CD14-positive monocyte (primary cell): ENCODE measurements at regions not wholly inside any gene's neighbourhood (a gene's known extent, or its start where the extent isn't known, plus 50 kb on each side); places are given as distances from the start of the nearest gene placed in this dataset.

Source experiments
- DNase-seq, 3 donors: peaks; one replicate each; pipeline ENCODE4 v3.0.0-alpha.2; 2011 to 2022
- H2AFZ ChIP-seq: 2 replicates; pipeline ENCODE4 v1.6.0; 2012; ENCODE audit warnings: mild to moderate bottlenecking, low read depth, low read length, inconsistent platforms; ENCODE audit not compliant: insufficient read depth, poor library complexity, severe bottlenecking
- H3K27ac ChIP-seq, 2 donors: 1 replicate in 1 of 2; 2 replicates in 1 of 2; pipeline ENCODE4 v1.5.1; 2012 to 2013; ENCODE audit warnings: low read length in 2 of 2, control low read depth in 1 of 2, inconsistent platforms in 1 of 2, low read depth in 1 of 2, mild to moderate bottlenecking in 1 of 2
- H3K27me3 ChIP-seq, 2 donors: one replicate each; pipeline versions ENCODE4 v1.6.0 to v1.6.1; 2011 to 2013; ENCODE audit warnings: low read length in 2 of 2; ENCODE audit not compliant: control insufficient read depth in 2 of 2, insufficient read depth in 2 of 2
- H3K36me3 ChIP-seq, 2 donors: replicated peaks in 1 of 2; 1 replicate in 1 of 2; 2 replicates in 1 of 2; pipeline versions ENCODE4 v1.5.1 to v1.6.1; 2012 to 2013; ENCODE audit warnings: low read length in 2 of 2, control low read depth in 1 of 2, inconsistent platforms in 1 of 2, mild to moderate bottlenecking in 1 of 2; ENCODE audit not compliant: insufficient read depth in 2 of 2, control insufficient read depth in 1 of 2
- H3K4me1 ChIP-seq, 2 donors: 1 replicate in 1 of 2; 2 replicates in 1 of 2; pipeline versions ENCODE4 v1.5.1 to v1.6.1; 2012 to 2013; ENCODE audit warnings: low read length in 2 of 2, control low read depth in 1 of 2, inconsistent platforms in 1 of 2, mild to moderate bottlenecking in 1 of 2, moderate library complexity in 1 of 2; ENCODE audit not compliant: insufficient read depth in 2 of 2, control insufficient read depth in 1 of 2
- H3K4me2 ChIP-seq: replicated peaks from 2 replicates; pipeline ENCODE3; 2012; ENCODE audit warnings: low read length, moderate library complexity, mild to moderate bottlenecking; ENCODE audit not compliant: poor library complexity, severe bottlenecking; ENCODE audit errors: extremely low read depth
- H3K4me3 ChIP-seq, 3 experiments: fragments of 200-600 bp in 1 of 3; sonication (generic) in 1 of 3; replicated peaks in 1 of 3; 1 replicate in 2 of 3; 2 replicates in 1 of 3; pipeline ENCODE4 v1.5.1; 2011 to 2013; ENCODE audit warnings: low read length in 3 of 3, mild to moderate bottlenecking in 3 of 3, control low read depth in 2 of 3, low read depth in 2 of 3, inconsistent platforms in 1 of 3, moderate library complexity in 1 of 3
- H3K79me2 ChIP-seq: 2 replicates; pipeline ENCODE4 v1.6.0; 2012; ENCODE audit warnings: mild to moderate bottlenecking, control low read depth, inconsistent platforms, low read length, moderate library complexity; ENCODE audit not compliant: insufficient read depth
- H3K9ac ChIP-seq: 2 replicates; pipeline ENCODE4 v1.6.0; 2017; ENCODE audit warnings: low read length, mild to moderate bottlenecking; ENCODE audit not compliant: insufficient read depth, poor library complexity, severe bottlenecking
- H3K9me3 ChIP-seq, 2 donors: replicated peaks in 1 of 2; 1 replicate in 1 of 2; 2 replicates in 1 of 2; pipeline versions ENCODE4 v1.5.1 to v1.6.1; 2012 to 2013; ENCODE audit warnings: low read length in 2 of 2, control low read depth in 1 of 2; ENCODE audit not compliant: control insufficient read depth in 1 of 2, insufficient read depth in 1 of 2
- H4K20me1 ChIP-seq: 2 replicates; pipeline ENCODE4 v1.6.0; 2012; ENCODE audit warnings: mild to moderate bottlenecking, low read length, control low read depth, moderate library complexity; ENCODE audit not compliant: insufficient read depth
- H3K27ac Mint-ChIP-seq, 7 donors: one replicate each; pipeline ENCODE4 v1.8.0; 2020; ENCODE audit warnings: mild to moderate bottlenecking in 7 of 7, mixed read lengths in 7 of 7, moderate library complexity in 6 of 7, inconsistent platforms in 2 of 7
- H3K27me3 Mint-ChIP-seq, 3 donors: one replicate each; pipeline ENCODE4 v1.8.0; 2021 to 2022; ENCODE audit warnings: low read depth in 3 of 3, mild to moderate bottlenecking in 3 of 3, mixed read lengths in 3 of 3, moderate library complexity in 3 of 3, inconsistent platforms in 1 of 3
- H3K36me3 Mint-ChIP-seq, 2 donors: one replicate each; pipeline ENCODE4 v1.8.0; 2020; ENCODE audit warnings: mixed read lengths in 2 of 2, inconsistent platforms in 1 of 2, mild to moderate bottlenecking in 1 of 2
- H3K4me1 Mint-ChIP-seq: one replicate; pipeline ENCODE4 v1.8.0; 2020; ENCODE audit warnings: mild to moderate bottlenecking, mixed read lengths
- H3K4me3 Mint-ChIP-seq, 2 donors: one replicate each; pipeline ENCODE4 v1.8.0; 2020; ENCODE audit warnings: mild to moderate bottlenecking in 2 of 2, mixed read lengths in 2 of 2, moderate library complexity in 1 of 2
- H3K9me3 Mint-ChIP-seq, 7 donors: one replicate each; pipeline ENCODE4 v1.8.0; 2020 to 2022; ENCODE audit warnings: mixed read lengths in 7 of 7, mild to moderate bottlenecking in 6 of 7, moderate library complexity in 6 of 7, inconsistent platforms in 2 of 7
- WGBS: methylation state at CpG from one replicate; pipeline ENCODE4 v1.1.5; 2013; ENCODE audit warnings: missing lambda C conversion rate; ENCODE audit not compliant: insufficient coverage; 5-methylcytosine and 5-hydroxymethylcytosine counted together
- intact Hi-C, 2 donors: fragments of 100-400 bp; cut with micrococcal nuclease; formaldehyde crosslinking; loops; one replicate each; pipeline versions ENCODE4 v1.15.0 to v1.15.1; 2023
- TF ChIP-seq, protein P1 (sequence below): fragments of 200-600 bp; IDR thresholded peaks from one replicate; pipeline ENCODE4 v1.8.0; 2022; ENCODE audit warnings: antibody characterized with exemption, mild to moderate bottlenecking

- peak overlapping the region; percentile 72 for H3K9ac ChIP-seq
- DNase-seq, result peak; percentile 51 to 70 (median 65)
- H3K4me1 ChIP-seq, result peaks cover 49 to 74% of the 10 kb centered on the region in 2 donors
- intact Hi-C loops, result loop anchor here (2.0 to 10.0 kb wide), 5 partner anchors 50 to 832 kb away; partner anchors contain the start of gene TRIM13 (in 1 of the 2)
- TF ChIP-seq, protein P1, sequence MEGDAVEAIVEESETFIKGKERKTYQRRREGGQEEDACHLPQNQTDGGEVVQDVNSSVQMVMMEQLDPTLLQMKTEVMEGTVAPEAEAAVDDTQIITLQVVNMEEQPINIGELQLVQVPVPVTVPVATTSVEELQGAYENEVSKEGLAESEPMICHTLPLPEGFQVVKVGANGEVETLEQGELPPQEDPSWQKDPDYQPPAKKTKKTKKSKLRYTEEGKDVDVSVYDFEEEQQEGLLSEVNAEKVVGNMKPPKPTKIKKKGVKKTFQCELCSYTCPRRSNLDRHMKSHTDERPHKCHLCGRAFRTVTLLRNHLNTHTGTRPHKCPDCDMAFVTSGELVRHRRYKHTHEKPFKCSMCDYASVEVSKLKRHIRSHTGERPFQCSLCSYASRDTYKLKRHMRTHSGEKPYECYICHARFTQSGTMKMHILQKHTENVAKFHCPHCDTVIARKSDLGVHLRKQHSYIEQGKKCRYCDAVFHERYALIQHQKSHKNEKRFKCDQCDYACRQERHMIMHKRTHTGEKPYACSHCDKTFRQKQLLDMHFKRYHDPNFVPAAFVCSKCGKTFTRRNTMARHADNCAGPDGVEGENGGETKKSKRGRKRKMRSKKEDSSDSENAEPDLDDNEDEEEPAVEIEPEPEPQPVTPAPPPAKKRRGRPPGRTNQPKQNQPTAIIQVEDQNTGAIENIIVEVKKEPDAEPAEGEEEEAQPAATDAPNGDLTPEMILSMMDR, result no peak
- H3K4me1 Mint-ChIP-seq, result peaks cover 47% of the 10 kb centered on the region
- peaks cover 0 to 10% of the 10 kb centered on the region in 2 donors for H3K36me3 ChIP-seq
- H3K27ac ChIP-seq, result peak overlapping the region; percentile 80 to 85
- peak overlapping the region; percentile 86 for H3K4me2 ChIP-seq
- H3K4me3 Mint-ChIP-seq, result peak overlapping the region; percentile 99 to 100
- H3K36me3 Mint-ChIP-seq, result peaks cover 11 to 16% of the 10 kb centered on the region in 2 donors
- 1% methylated on average over 17 of the region's 28 CpGs for WGBS
- H3K79me2 ChIP-seq, result peaks cover 100% of the 10 kb centered on the region
- H3K27me3 ChIP-seq, result no peaks in the 10 kb centered on the region
- peak overlapping the region; percentile 72 for H2AFZ ChIP-seq
- no peaks in the 10 kb centered on the region for H3K9me3 Mint-ChIP-seq
- H3K9me3 ChIP-seq, result no peaks in the 10 kb centered on the region
- no peaks in the 10 kb centered on the region for H3K27me3 Mint-ChIP-seq
- peak overlapping the region; percentile 90 to 98 (median 95) for H3K27ac Mint-ChIP-seq
- H4K20me1 ChIP-seq, result peaks cover 93% of the 10 kb centered on the region
- peak overlapping the region; percentile 61 to 94 (median 91) for H3K4me3 ChIP-seq
Observed at GRCh38 chr13:50082426-50083281, 67.4 kb downstream of the KCNRG start.

GRCh38 chr13:50085063-50085462 lies 69.8 kb downstream of the KCNRG start:
- Histone ChIP-seq H3K4me2 (peak overlapping the region; percentile 54), H4K20me1 (peaks cover 98% of the 10 kb centered on the region), H3K36me3 (peaks cover 2 to 11% of the 10 kb centered on the region in 2 donors), H3K27me3 (no peaks in the 10 kb centered on the region), H3K9ac (no peak overlapping the region), H3K9me3 (no peaks in the 10 kb centered on the region), H3K4me3 (peak overlapping the region in 1 of 3 experiments; percentile 41), H3K4me1 (peaks cover 41 to 51% of the 10 kb centered on the region in 2 donors), H3K79me2 (peaks cover 100% of the 10 kb centered on the region), H2AFZ (no peak overlapping the region), H3K27ac (peak overlapping the region in 1 of 2 donors; percentile 85)
- DNase-seq, result peak; percentile 14 to 49 (median 33)
- TF ChIP-seq, protein P1, result peak; percentile 87
- Mint-ChIP-seq H3K36me3 (peaks cover 9 to 19% of the 10 kb centered on the region in 2 donors), H3K4me1 (peaks cover 31% of the 10 kb centered on the region), H3K9me3 (no peaks in the 10 kb centered on the region), H3K4me3 (no peak overlapping the region), H3K27me3 (no peaks in the 10 kb centered on the region), H3K27ac (peak overlapping the region in 1 of 7 donors; percentile 46)
- intact Hi-C loops, result loop anchor here in 1 of 2 donors (5.0 to 10.0 kb wide), 2 partner anchors 37 to 830 kb away; no protein-coding TSS in a partner anchor
- no CpG with 5 or more reads among the region's 4 CpGs for WGBS
